OCI-LY1 (cell line): ENCODE measurements at regions not wholly inside any gene's neighbourhood (a gene's known extent, or its start where the extent isn't known, plus 50 kb on each side); places are given as distances from the start of the nearest gene placed in this dataset.

Experiments
- H2AFZ ChIP-seq: fragments of 200-600 bp; sonication (generic), shearing (Covaris generic); 2 replicates; pipeline ENCODE4 v1.6.0; 2014; ENCODE audit warnings: antibody characterized with exemption, mild to moderate bottlenecking, low read length
- H3F3A ChIP-seq: fragments of 200-600 bp; sonication (generic), shearing (Covaris generic); 2 replicates; pipeline ENCODE4 v1.6.0; 2014; ENCODE audit warnings: mild to moderate bottlenecking, antibody characterized with exemption, low read length, moderate library complexity; ENCODE audit not compliant: insufficient read depth
- H3K27ac ChIP-seq: fragments of 200-600 bp; sonication (generic); 2 replicates; pipeline ENCODE4 v1.5.1; 2014; ENCODE audit warnings: low read length, mixed run types, mild to moderate bottlenecking, low read depth; ENCODE audit not compliant: poor library complexity, severe bottlenecking
- H3K27me3 ChIP-seq: fragments of 200-600 bp; sonication (generic); 2 replicates; pipeline ENCODE4 v1.6.0; 2014; ENCODE audit warnings: antibody characterized with exemption, mild to moderate bottlenecking, low read length, moderate library complexity; ENCODE audit not compliant: insufficient read depth
- H3K36me3 ChIP-seq: fragments of 200-600 bp; sonication (generic); 2 replicates; pipeline ENCODE4 v1.6.1; 2014; ENCODE audit warnings: mild to moderate bottlenecking, antibody characterized with exemption, low read length, moderate library complexity, mixed read lengths; ENCODE audit not compliant: insufficient read depth
- H3K4me1 ChIP-seq: fragments of 200-600 bp; sonication (generic); 2 replicates; pipeline ENCODE4 v1.5.1; 2014; ENCODE audit warnings: mild to moderate bottlenecking, low read length, moderate library complexity; ENCODE audit not compliant: insufficient read depth, severe bottlenecking
- H3K4me2 ChIP-seq: fragments of 200-600 bp; sonication (generic), shearing (Covaris generic); 2 replicates; pipeline ENCODE4 v1.6.1; 2014; ENCODE audit warnings: low read length
- H3K4me3 ChIP-seq: fragments of 200-600 bp; sonication (generic); 2 replicates; pipeline ENCODE4 v1.5.1; 2014; ENCODE audit warnings: low read length, low read depth, mild to moderate bottlenecking, mixed read lengths; ENCODE audit not compliant: poor library complexity, severe bottlenecking
- H3K79me2 ChIP-seq: fragments of 200-600 bp; shearing (Covaris generic); 2 replicates; pipeline ENCODE4 v1.6.1; 2016; ENCODE audit warnings: mixed run types, low read length, mixed read lengths; ENCODE audit not compliant: insufficient read depth
- H3K9ac ChIP-seq: fragments of 200-600 bp; sonication (generic), shearing (Covaris generic); 2 replicates; pipeline ENCODE4 v1.6.1; 2014; ENCODE audit warnings: mild to moderate bottlenecking, low read length, mixed read lengths
- H3K9me2 ChIP-seq: fragments of 200-600 bp; sonication (generic), shearing (Covaris generic); 2 replicates; pipeline ENCODE4 v1.6.1; 2014; ENCODE audit warnings: low read depth, mild to moderate bottlenecking, low read length, mixed read lengths
- H3K9me3 ChIP-seq: fragments of 200-600 bp; shearing (Covaris generic); 2 replicates; pipeline ENCODE4 v1.6.1; 2014; ENCODE audit warnings: low read length, mixed read lengths
- H4K20me1 ChIP-seq: fragments of 200-600 bp; sonication (generic), shearing (Covaris generic); 2 replicates; pipeline ENCODE4 v1.6.0; 2016; ENCODE audit warnings: mild to moderate bottlenecking, low read length; ENCODE audit not compliant: insufficient read depth
- CTCF ChIP-seq: fragments of 200-600 bp; sonication (generic), shearing (Covaris generic); IDR thresholded peaks from 2 replicates; pipeline ENCODE4 v1.5.1; 2017; ENCODE audit warnings: mild to moderate bottlenecking, antibody characterized with exemption, low read length, moderate library complexity, mixed read lengths
- EZH2 ChIP-seq: fragments of 200-600 bp; sonication (generic), shearing (Covaris generic); IDR thresholded peaks from 2 replicates; pipeline ENCODE4 v1.8.0; 2017; ENCODE audit warnings: borderline replicate concordance, mixed run types, mild to moderate bottlenecking, antibody characterized with exemption, low read length, moderate library complexity, mixed read lengths

GRCh38 chr1:177858332-177858821 is 111.5 kb downstream of the SEC16B start:
- Histone ChIP-seq H3F3A (no peaks in the 10 kb centered on the region), H3K4me3 (no peak overlapping the region), H3K4me2 (no peak overlapping the region), H3K27me3 (no peaks in the 10 kb centered on the region), H3K36me3 (no peaks in the 10 kb centered on the region), H4K20me1 (no peaks in the 10 kb centered on the region), H3K9me3 (no peaks in the 10 kb centered on the region), H3K9ac (no peak overlapping the region), H3K27ac (no peak overlapping the region), H3K79me2 (no peaks in the 10 kb centered on the region), H3K9me2 (no peaks in the 10 kb centered on the region), H2AFZ (no peak overlapping the region), H3K4me1 (no peaks in the 10 kb centered on the region)
- no peak for TF ChIP-seq CTCF
- TF ChIP-seq EZH2 = no peak

GRCh38 chr1:177857285-177857684 is 112.6 kb downstream of the SEC16B start:
- no peaks in the 10 kb centered on the region for H3K4me1 ChIP-seq
- H3K4me3 ChIP-seq = no peak overlapping the region
- H2AFZ ChIP-seq = no peak overlapping the region
- no peak overlapping the region for H3K9ac ChIP-seq
- TF ChIP-seq EZH2 (no peak), CTCF (no peak)
- no peaks in the 10 kb centered on the region for H3K27me3 ChIP-seq
- no peaks in the 10 kb centered on the region for H4K20me1 ChIP-seq
- no peaks in the 10 kb centered on the region for H3K36me3 ChIP-seq
- no peaks in the 10 kb centered on the region for H3K9me2 ChIP-seq
- H3F3A ChIP-seq = no peaks in the 10 kb centered on the region
- no peak overlapping the region for H3K4me2 ChIP-seq
- H3K79me2 ChIP-seq = no peaks in the 10 kb centered on the region
- no peaks in the 10 kb centered on the region for H3K9me3 ChIP-seq
- H3K27ac ChIP-seq = no peak overlapping the region

DNA sequence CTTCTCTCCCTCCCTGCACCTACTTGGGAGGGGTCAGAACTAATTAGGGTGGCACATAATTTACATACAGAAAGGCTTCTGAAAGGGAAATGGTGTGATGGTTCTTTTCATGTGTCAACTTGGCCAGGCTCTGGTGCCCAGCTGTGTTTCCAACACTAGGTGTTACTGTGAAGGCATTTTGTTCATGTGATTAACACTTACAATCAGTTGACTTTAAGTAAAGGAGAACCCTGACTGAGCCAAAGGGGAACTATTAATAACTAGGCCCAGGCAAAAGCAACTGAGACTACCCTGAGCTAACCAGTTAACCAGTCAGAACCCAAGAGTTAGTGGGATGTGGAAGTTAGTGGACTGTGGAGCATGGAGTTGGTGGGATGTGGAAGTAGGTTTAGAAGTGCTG is 114.9 kb downstream of the SEC16B start:
- Histone ChIP-seq H3F3A (no peaks in the 10 kb centered on the region), H3K9ac (no peak overlapping the region), H3K9me2 (no peaks in the 10 kb centered on the region), H3K4me2 (no peak overlapping the region), H2AFZ (no peak overlapping the region), H3K79me2 (no peaks in the 10 kb centered on the region), H3K27ac (no peak overlapping the region), H3K4me1 (no peaks in the 10 kb centered on the region), H3K9me3 (no peaks in the 10 kb centered on the region), H3K36me3 (no peaks in the 10 kb centered on the region), H3K27me3 (no peaks in the 10 kb centered on the region), H4K20me1 (no peaks in the 10 kb centered on the region), H3K4me3 (no peak overlapping the region)
- TF ChIP-seq EZH2 (no peak), CTCF (no peak)
